Gastrocnemius medialis (tissue), 4 donors: ENCODE measurements at regions not wholly inside any gene's neighbourhood (a gene's known extent, or its start where the extent isn't known, plus 50 kb on each side); places are given as distances from the start of the nearest gene placed in this dataset.

Source experiments
- ATAC-seq, 2 donors: fragments of 150-250 bp; one replicate each; pipeline ENCODE4 v1.9.1; 2016
- DNase-seq, 2 donors: peaks; one replicate each; pipeline ENCODE4 v3.0.0-alpha.2; 2019
- H3K27ac ChIP-seq, 4 donors: fragments of 200-600 bp; sonication (generic); 1 replicate in 1 of 4; 2 replicates in 3 of 4; pipeline ENCODE4 v1.5.1; 2016 to 2018; ENCODE audit warnings: mild to moderate bottlenecking in 2 of 4, moderate library complexity in 1 of 4
- H3K27me3 ChIP-seq, 3 donors: fragments of 200-600 bp; sonication (generic) in 2 of 3; 1 replicate in 1 of 3; 2 replicates in 2 of 3; pipeline versions ENCODE4 v1.5.1 to v1.6.0; 2016 to 2019; ENCODE audit warnings: mild to moderate bottlenecking in 1 of 3, moderate library complexity in 1 of 3
- H3K36me3 ChIP-seq, 2 donors: fragments of 200-600 bp; sonication (generic) in 1 of 2; one replicate each; pipeline ENCODE4 v1.5.1; 2017 to 2018
- H3K4me1 ChIP-seq, 2 donors: fragments of 200-600 bp; sonication (generic) in 1 of 2; one replicate each; pipeline ENCODE4 v1.5.1; 2016 to 2017; ENCODE audit warnings: mild to moderate bottlenecking in 2 of 2
- H3K4me3 ChIP-seq, 4 donors: fragments of 200-600 bp; sonication (generic) in 3 of 4; 1 replicate in 1 of 4; 2 replicates in 3 of 4; pipeline ENCODE4 v1.5.1; 2016 to 2019; ENCODE audit warnings: mild to moderate bottlenecking in 2 of 4
- H3K9me3 ChIP-seq, 3 donors: fragments of 200-600 bp; sonication (generic) in 2 of 3; 1 replicate in 1 of 3; 2 replicates in 2 of 3; pipeline ENCODE4 v1.5.1; 2016 to 2019
- POLR2A ChIP-seq, 2 donors: fragments of 450-650 bp; IDR thresholded peaks; one replicate each; pipeline ENCODE4 v1.6.1; 2017; ENCODE audit warnings: antibody characterized with exemption in 2 of 2, mild to moderate bottlenecking in 2 of 2, moderate library complexity in 2 of 2
- in situ Hi-C, 4 donors: fragments of 200-750 bp; cut with MboI; loops; one replicate each; pipeline versions ENCODE4 v1.15.0 to v1.8.0; 2017; ENCODE audit warnings: low sequenced_read_pairs in 4 of 4
- intact Hi-C: fragments of 100-400 bp; cut with DNase I; formaldehyde crosslinking; loops from one replicate; pipeline ENCODE4 v1.15.1; 2023; ENCODE audit warnings: low total_unique reads
- TF ChIP-seq, protein P1 (sequence below), 5 experiments: fragments of 450-650 bp in 3 of 5; fragments of 200-600 bp in 2 of 5; sonication (generic) in 2 of 5; IDR thresholded peaks in 4 of 5; conservative IDR thresholded peaks in 1 of 5; 1 replicate in 4 of 5; 2 replicates in 1 of 5; pipeline ENCODE4 v1.5.1; 2016 to 2019; ENCODE audit warnings: antibody characterized with exemption in 5 of 5, mild to moderate bottlenecking in 3 of 5, moderate library complexity in 3 of 5

DNA sequence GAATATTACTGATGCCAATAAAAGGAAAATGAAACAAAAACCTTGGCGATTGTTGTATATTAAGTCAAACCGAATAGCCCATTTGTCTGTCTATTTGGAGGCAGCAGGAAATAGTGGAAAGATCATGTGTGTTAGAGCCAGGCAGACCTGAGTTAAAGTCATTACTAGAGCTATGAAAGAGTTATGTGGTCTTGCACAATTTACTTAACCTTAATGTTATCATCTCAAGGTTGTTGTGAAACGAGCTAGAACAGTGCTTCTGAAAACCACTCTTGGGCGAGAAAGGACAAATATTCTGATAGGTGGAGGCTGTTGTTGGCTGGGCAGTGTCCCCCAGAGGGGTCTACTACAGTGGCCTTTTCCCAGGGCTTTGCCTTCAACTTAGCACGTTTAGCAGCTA lies 60.0 kb upstream of the NUP160 start:
- Histone ChIP-seq H3K27me3 (no peaks in the 10 kb centered on the region), H3K4me3 (no peak overlapping the region), H3K9me3 (no peaks in the 10 kb centered on the region), H3K36me3 (no peaks in the 10 kb centered on the region), H3K4me1 (no peaks in the 10 kb centered on the region), H3K27ac (no peak overlapping the region)
- ATAC-seq: no peak
- DNase-seq: no peak
- TF ChIP-seq, protein P1, sequence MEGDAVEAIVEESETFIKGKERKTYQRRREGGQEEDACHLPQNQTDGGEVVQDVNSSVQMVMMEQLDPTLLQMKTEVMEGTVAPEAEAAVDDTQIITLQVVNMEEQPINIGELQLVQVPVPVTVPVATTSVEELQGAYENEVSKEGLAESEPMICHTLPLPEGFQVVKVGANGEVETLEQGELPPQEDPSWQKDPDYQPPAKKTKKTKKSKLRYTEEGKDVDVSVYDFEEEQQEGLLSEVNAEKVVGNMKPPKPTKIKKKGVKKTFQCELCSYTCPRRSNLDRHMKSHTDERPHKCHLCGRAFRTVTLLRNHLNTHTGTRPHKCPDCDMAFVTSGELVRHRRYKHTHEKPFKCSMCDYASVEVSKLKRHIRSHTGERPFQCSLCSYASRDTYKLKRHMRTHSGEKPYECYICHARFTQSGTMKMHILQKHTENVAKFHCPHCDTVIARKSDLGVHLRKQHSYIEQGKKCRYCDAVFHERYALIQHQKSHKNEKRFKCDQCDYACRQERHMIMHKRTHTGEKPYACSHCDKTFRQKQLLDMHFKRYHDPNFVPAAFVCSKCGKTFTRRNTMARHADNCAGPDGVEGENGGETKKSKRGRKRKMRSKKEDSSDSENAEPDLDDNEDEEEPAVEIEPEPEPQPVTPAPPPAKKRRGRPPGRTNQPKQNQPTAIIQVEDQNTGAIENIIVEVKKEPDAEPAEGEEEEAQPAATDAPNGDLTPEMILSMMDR (IDR thresholded peaks at IDR 0.05 in 4 of 5, conservative IDR thresholded peaks at IDR 0.05 in 1 of 5): no peak
- TF ChIP-seq POLR2A (IDR thresholded peaks at IDR 0.05): no peak
- in situ Hi-C loops (no loop called here), intact Hi-C loops (no loop called here)

DNA sequence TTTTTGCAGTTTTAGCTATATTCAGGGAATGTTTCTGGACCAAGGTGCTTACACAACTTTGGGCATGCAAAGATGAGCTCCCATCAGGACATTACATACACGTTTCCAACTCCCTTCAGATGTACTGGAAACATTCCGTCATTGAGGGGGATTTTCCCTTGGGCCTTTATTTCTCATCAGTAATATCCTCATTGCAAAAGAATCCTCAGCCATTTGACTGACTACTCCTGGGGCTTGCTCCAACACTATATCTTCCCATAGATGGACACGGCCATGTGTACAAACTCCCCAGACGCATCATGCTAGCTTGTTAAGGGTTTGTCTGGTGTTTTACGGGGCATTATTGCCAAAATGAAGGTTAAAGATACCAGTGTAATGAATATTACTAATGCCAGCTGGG lies 59.3 kb upstream of the NUP160 start:
- Histone ChIP-seq H3K36me3 (no peaks in the 10 kb centered on the region), H3K27ac (no peak overlapping the region), H3K27me3 (no peaks in the 10 kb centered on the region), H3K4me1 (no peaks in the 10 kb centered on the region), H3K9me3 (no peaks in the 10 kb centered on the region), H3K4me3 (no peak overlapping the region)
- intact Hi-C loops: no loop called here
- in situ Hi-C loops: no loop called here
- ATAC-seq (no peak), DNase-seq (no peak)
- TF ChIP-seq POLR2A (IDR thresholded peaks at IDR 0.05): no peak
- TF ChIP-seq, protein P1 (IDR thresholded peaks at IDR 0.05 in 4 of 5, conservative IDR thresholded peaks at IDR 0.05 in 1 of 5): no peak

DNA sequence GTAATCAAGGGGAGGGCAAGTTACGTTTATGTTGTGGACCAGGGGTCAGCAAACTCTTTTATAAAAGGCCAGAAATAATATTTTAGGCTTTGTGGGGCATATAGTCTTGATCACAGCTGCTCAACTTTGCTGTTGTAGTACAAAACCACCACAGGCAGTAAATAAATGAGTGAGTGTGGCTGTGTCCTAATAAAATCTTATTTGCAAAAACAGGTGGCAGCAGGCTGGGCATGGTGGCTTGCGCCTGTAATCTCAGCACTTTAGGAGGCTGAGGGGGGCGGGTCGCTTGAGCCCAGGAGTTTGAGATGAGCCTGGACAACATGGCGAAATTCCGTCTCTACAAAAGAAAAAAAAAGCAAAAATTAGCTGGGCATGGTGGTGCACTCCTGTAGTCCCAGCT lies 57.9 kb upstream of the NUP160 start:
- ATAC-seq: no peak
- Histone ChIP-seq H3K9me3 (no peaks in the 10 kb centered on the region), H3K4me3 (no peak overlapping the region), H3K27me3 (no peaks in the 10 kb centered on the region), H3K4me1 (no peaks in the 10 kb centered on the region), H3K36me3 (no peaks in the 10 kb centered on the region), H3K27ac (no peak overlapping the region)
- TF ChIP-seq POLR2A (IDR thresholded peaks at IDR 0.05): no peak
- no peak for DNase-seq
- intact Hi-C loops: no loop called here
- in situ Hi-C loops: no loop called here

DNA sequence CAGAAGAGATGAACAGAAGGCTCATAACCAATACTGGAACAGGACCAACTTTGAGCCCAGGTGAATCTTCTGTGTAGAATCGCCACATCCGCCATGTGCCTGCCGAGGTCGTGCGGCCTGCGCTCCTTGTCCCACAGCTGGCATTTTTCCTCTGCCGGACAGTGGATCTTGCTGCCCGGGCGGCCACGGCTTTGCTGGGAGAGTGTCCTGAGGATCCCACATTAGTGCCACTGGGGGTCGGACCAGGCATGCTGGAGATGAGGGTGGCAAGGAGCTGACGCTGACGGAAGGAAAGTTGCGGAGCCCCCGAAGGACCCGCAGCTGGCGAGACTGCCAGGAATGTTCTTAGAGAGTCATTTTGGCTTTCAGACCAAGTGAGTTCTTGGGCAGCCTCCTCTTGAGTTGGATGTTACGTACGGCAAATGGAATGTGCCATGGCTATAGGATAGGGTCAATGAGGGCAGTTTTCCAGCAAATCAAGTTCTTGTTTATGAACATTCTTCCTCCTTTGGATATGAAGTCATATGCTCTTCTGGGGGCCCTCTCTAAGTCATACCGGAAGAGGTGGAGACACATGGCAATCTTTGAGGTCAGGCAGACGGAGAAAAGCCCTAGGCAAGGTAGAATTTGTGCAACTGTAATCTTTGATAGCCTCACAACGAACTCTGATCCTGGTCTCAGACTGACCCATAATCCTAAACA lies 57.4 kb upstream of the NUP160 start:
- Histone ChIP-seq H3K27ac (no peak overlapping the region), H3K9me3 (no peaks in the 10 kb centered on the region), H3K36me3 (no peaks in the 10 kb centered on the region), H3K4me3 (no peak overlapping the region), H3K27me3 (no peaks in the 10 kb centered on the region), H3K4me1 (no peaks in the 10 kb centered on the region)
- intact Hi-C loops (no loop called here), in situ Hi-C loops (no loop called here)
- DNase-seq (no peak), ATAC-seq (no peak)
- TF ChIP-seq, protein P1 (IDR thresholded peaks at IDR 0.05 in 4 of 5, conservative IDR thresholded peaks at IDR 0.05 in 1 of 5): no peak
- TF ChIP-seq POLR2A (IDR thresholded peaks at IDR 0.05): no peak

DNA sequence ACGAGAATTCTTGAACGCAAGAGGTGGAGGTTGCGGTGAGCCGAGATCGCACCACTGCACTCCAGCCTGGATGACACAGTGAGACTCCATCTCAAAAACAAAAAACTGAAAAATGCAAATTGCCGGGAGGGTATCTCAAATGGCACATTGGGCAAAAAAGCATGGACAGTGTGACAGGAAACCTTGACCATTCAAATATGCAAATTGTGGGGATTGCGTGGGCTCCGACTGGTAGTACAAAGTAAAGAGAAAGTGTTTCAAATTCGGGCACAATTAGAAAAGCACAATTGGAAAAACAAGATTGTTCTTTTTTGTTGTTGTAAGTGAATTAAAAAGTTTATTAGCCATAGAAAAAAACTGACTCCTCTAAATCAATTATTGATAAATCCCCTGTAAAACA lies 56.7 kb upstream of the NUP160 start:
- in situ Hi-C loops: no loop called here
- Histone ChIP-seq H3K27ac (no peak overlapping the region), H3K4me1 (no peaks in the 10 kb centered on the region), H3K9me3 (no peaks in the 10 kb centered on the region), H3K27me3 (no peaks in the 10 kb centered on the region), H3K36me3 (no peaks in the 10 kb centered on the region), H3K4me3 (no peak overlapping the region)
- intact Hi-C loops: no loop called here
- ATAC-seq (no peak), DNase-seq (no peak)
- TF ChIP-seq POLR2A (IDR thresholded peaks at IDR 0.05): no peak
- TF ChIP-seq, protein P1 (IDR thresholded peaks at IDR 0.05 in 4 of 5, conservative IDR thresholded peaks at IDR 0.05 in 1 of 5): no peak
